ENCODE measurements at regions not wholly inside any gene's neighbourhood (a gene's known extent, or its start where the extent isn't known, plus 50 kb on each side); places are given as distances from the start of the nearest gene placed in this dataset.
A peak's percentile ranks its signal among the peaks of the same experiment; 100 is the strongest.
"Not testable (repeated sequence)": the region's sequence is repeated elsewhere in the genome, so short reads cannot be mapped to it uniquely, and the experiment has no call there.

- DNase-seq = no peak
Observed at GRCh38 chr17:74128456-74129211, 74.8 kb upstream of the RPL38 start.

- not testable (repeated sequence) for DNase-seq
Observed at GRCh38 chr17:74129800-74130199, 73.7 kb upstream of the RPL38 start.

GRCh38 chr17:74130276-74130675 is 73.2 kb upstream of the RPL38 start:
- no peak for DNase-seq

- no peak for DNase-seq
Observed at GRCh38 chr17:74130841-74131240, 72.6 kb upstream of the RPL38 start.

GRCh38 chr17:74132354-74132753 is 71.1 kb upstream of the RPL38 start:
- DNase-seq = no peak

GRCh38 chr17:74133740-74134139 is 69.7 kb upstream of the RPL38 start:
- DNase-seq = no peak

- not testable (repeated sequence) for DNase-seq
Observed at GRCh38 chr17:74134234-74134633, 69.2 kb upstream of the RPL38 start.

- no peak for DNase-seq
Observed at GRCh38 chr17:74134991-74135390, 68.5 kb upstream of the RPL38 start.

- DNase-seq = no peak
Observed at GRCh38 chr17:74135391-74136167, 67.9 kb upstream of the RPL38 start.

- no peak for DNase-seq
Observed at GRCh38 chr17:74137416-74137815, 66.1 kb upstream of the RPL38 start.

- DNase-seq = no peak
Observed at GRCh38 chr17:74139120-74139519, 64.4 kb upstream of the RPL38 start.

GRCh38 chr17:74140282-74140681 is 63.2 kb upstream of the RPL38 start:
- no peak for DNase-seq

- no peak for DNase-seq
Observed at GRCh38 chr17:74141612-74142011, 61.9 kb upstream of the RPL38 start.

- not testable (repeated sequence) for DNase-seq
Observed at GRCh38 chr17:74143318-74143717, 60.2 kb upstream of the RPL38 start.

- DNase-seq = no peak
Observed at GRCh38 chr17:74145756-74146155, 57.7 kb upstream of the RPL38 start.

- DNase-seq = peak; percentile 54
Observed at GRCh38 chr17:74146196-74146595, 57.3 kb upstream of the RPL38 start.

- DNase-seq = peak; percentile 78
Observed at GRCh38 chr17:74147056-74147835, 56.2 kb upstream of the RPL38 start.

GRCh38 chr17:74147966-74148365 is 55.5 kb upstream of the RPL38 start:
- no peak for DNase-seq

GRCh38 chr17:74148446-74148845 is 55.0 kb upstream of the RPL38 start:
- no peak for DNase-seq

- no peak for DNase-seq
Observed at GRCh38 chr17:74148901-74149596, 54.4 kb upstream of the RPL38 start.

GRCh38 chr17:74149597-74150427 is 53.7 kb upstream of the RPL38 start:
- no peak for DNase-seq

GRCh38 chr17:74150428-74151025 is 53.0 kb upstream of the RPL38 start:
- DNase-seq = no peak
